Panc1 (cell line): ENCODE measurements at regions not wholly inside any gene's neighbourhood (a gene's known extent, or its start where the extent isn't known, plus 50 kb on each side); places are given as distances from the start of the nearest gene placed in this dataset.

Experiments
- ATAC-seq: fragments of 200-7000 bp; cut with Tn5 transposase; 2 replicates; pipeline ENCODE4 v1.9.1; 2020; ENCODE audit warnings: mild to moderate bottlenecking, moderate library complexity
- BruUV-seq: library from RNA; stranded (reverse); fragments of 400-500 nt; replicated peaks from 2 replicates; lab custom pipeline; 2021; lab: Mats Ljungman, UMichigan
- CTCF ChIA-PET: fragments of 300-600 bp; sonication (Branson Sonifier 250); formaldehyde crosslinking; loops from one replicate; lab custom pipeline; 2022; ENCODE audit warnings: antibody characterized with exemption; lab: Charles Lee
- POLR2A ChIA-PET: fragments of 300-600 bp; sonication (Branson Sonifier 250); formaldehyde crosslinking; loops from one replicate; lab custom pipeline; 2022; ENCODE audit warnings: antibody characterized with exemption; lab: Charles Lee
- DNase-seq: peaks from one replicate; pipeline ENCODE4 v3.0.0-alpha.2; 2010; ENCODE audit warnings: low read depth, low spot score
- H3K27ac ChIP-seq: 2 replicates; pipeline ENCODE4 v1.5.1; 2011; ENCODE audit warnings: mild to moderate bottlenecking, low read length, inconsistent platforms
- H3K27me3 ChIP-seq: fragments of 200-500 bp; sonication (Bioruptor generic); 2 replicates; pipeline ENCODE4 v1.6.0; 2014; ENCODE audit warnings: low read length, inconsistent platforms; ENCODE audit not compliant: control insufficient read depth, insufficient read depth
- H3K36me3 ChIP-seq: fragments of 200-500 bp; sonication (Bioruptor generic); 2 replicates; pipeline ENCODE4 v1.5.1; 2014; ENCODE audit warnings: inconsistent platforms, mild to moderate bottlenecking, low read length, moderate library complexity; ENCODE audit not compliant: control insufficient read depth, insufficient read depth
- H3K4me1 ChIP-seq: 2 replicates; pipeline ENCODE4 v1.5.1; 2011; ENCODE audit warnings: inconsistent platforms, mild to moderate bottlenecking, low read length, moderate library complexity; ENCODE audit not compliant: control insufficient read depth, insufficient read depth
- H3K4me3 ChIP-seq, 2 experiments: 2 replicates each; pipeline ENCODE4 v1.5.1; 2011 to 2012; ENCODE audit warnings: low read depth in 2 of 2, low read length in 2 of 2, mild to moderate bottlenecking in 2 of 2, inconsistent platforms in 1 of 2, moderate library complexity in 1 of 2
- H3K9me3 ChIP-seq: fragments of 200-500 bp; sonication (Bioruptor generic); 2 replicates; pipeline ENCODE4 v1.5.1; 2014; ENCODE audit warnings: low read depth, mild to moderate bottlenecking, inconsistent platforms, low read length, moderate library complexity; ENCODE audit not compliant: control insufficient read depth, insufficient read depth
- CTCF ChIP-seq: fragments of 450-650 bp; IDR thresholded peaks from 2 replicates; pipeline ENCODE4 v1.5.1; 2017; ENCODE audit warnings: mild to moderate bottlenecking
- POLR2AphosphoS5 ChIP-seq: IDR thresholded peaks from 2 replicates; pipeline ENCODE4 v1.6.1; 2012; ENCODE audit warnings: mild to moderate bottlenecking, low read depth, low read length, moderate library complexity
- REST ChIP-seq, 2 experiments: IDR thresholded peaks; 2 replicates each; pipeline ENCODE4 v1.6.1; 2011 to 2012; ENCODE audit warnings: low read depth in 2 of 2, control low read depth in 1 of 2, low read length in 1 of 2, mild to moderate bottlenecking in 1 of 2, moderate library complexity in 1 of 2; ENCODE audit not compliant: insufficient read depth in 1 of 2
- SIN3A ChIP-seq: IDR thresholded peaks from 2 replicates; pipeline ENCODE4 v1.6.1; 2012; ENCODE audit warnings: low read depth, mild to moderate bottlenecking, low read length, moderate library complexity, borderline replicate concordance; ENCODE audit not compliant: insufficient read depth
- TCF7L2 ChIP-seq: IDR thresholded peaks from 2 replicates; pipeline ENCODE4 v1.6.1; 2011; ENCODE audit warnings: mild to moderate bottlenecking, low read depth, low read length, inconsistent platforms
- in situ Hi-C: cut with HindIII; loops from 2 replicates; pipeline ENCODE4 v1.10.0; 2016; ENCODE audit warnings: low sequenced_read_pairs, low pct_unique_long_range_greater_than_20kb
- intact Hi-C: fragments of 100-400 bp; cut with micrococcal nuclease; formaldehyde crosslinking; loops from one replicate; pipeline ENCODE4 v1.10.0; 2022; ENCODE audit not compliant: unreplicated experiment

GRCh38 chr1:188363943-188364342 is 1535.2 kb downstream of the PLA2G4A start:
- intact Hi-C loops (no loop called here), in situ Hi-C loops (no loop called here)
- no peak for ATAC-seq
- BruUV-seq: no TSS peak
- Histone ChIP-seq H3K36me3 (no peaks in the 10 kb centered on the region), H3K27me3 (no peaks in the 10 kb centered on the region), H3K4me1 (no peaks in the 10 kb centered on the region), H3K9me3 (no peaks in the 10 kb centered on the region), H3K27ac (no peak overlapping the region), H3K4me3 (peak overlapping the region in 1 of 2 experiments; percentile 15; a peak in 2 of 4 replicates)
- POLR2A ChIA-PET: no interaction called here
- CTCF ChIA-PET: no interaction called here
- TF ChIP-seq CTCF (no peak), REST (IDR thresholded peaks at IDR 0.05; ENCODE audit: insufficient read depth in 1 of 2, low read depth in 2 of 2, low read length in 1 of 2) (no peak)
- no peak for DNase-seq

GRCh38 chr1:188364927-188365449 is 1536.2 kb downstream of the PLA2G4A start:
- ChIA-PET CTCF (no interaction called here), POLR2A (no interaction called here)
- ATAC-seq: no peak
- intact Hi-C loops (no loop called here), in situ Hi-C loops (no loop called here)
- Histone ChIP-seq H3K4me3 (no peak overlapping the region), H3K9me3 (no peaks in the 10 kb centered on the region), H3K36me3 (no peaks in the 10 kb centered on the region), H3K27ac (no peak overlapping the region), H3K4me1 (no peaks in the 10 kb centered on the region), H3K27me3 (no peaks in the 10 kb centered on the region)
- DNase-seq: no peak
- BruUV-seq: no TSS peak
- TF ChIP-seq TCF7L2 (no peak), SIN3A (no peak), POLR2AphosphoS5 (no peak), REST (IDR thresholded peaks at IDR 0.05; ENCODE audit: insufficient read depth in 1 of 2, low read depth in 2 of 2, low read length in 1 of 2) (no peak), CTCF (no peak)
